Activated CD4-positive, alpha-beta T cell treated with anti-CD3 and anti-CD28 coated beads, Interleukin-2, amount 10 ng/mL, durations not matched to agents 7 days and 5 days (primary cell): ENCODE measurements at regions not wholly inside any gene's neighbourhood (a gene's known extent, or its start where the extent isn't known, plus 50 kb on each side); places are given as distances from the start of the nearest gene placed in this dataset.
"Not testable (repeated sequence)": the region's sequence is repeated elsewhere in the genome, so short reads cannot be mapped to it uniquely, and the experiment has no call there.

Experiments used
- CTCF ChIA-PET: fragments of 350-600 bp; sonication (Branson Sonifier 250); formaldehyde crosslinking; loops from one replicate; lab custom pipeline; 2021; ENCODE audit warnings: antibody characterized with exemption; lab: Charles Lee
- POLR2A ChIA-PET: fragments of 350-600 bp; sonication (Branson Sonifier 250); formaldehyde crosslinking; loops from one replicate; lab custom pipeline; 2021; ENCODE audit warnings: antibody characterized with exemption; lab: Charles Lee
- DNase-seq: peaks from one replicate; pipeline ENCODE4 v3.0.0-alpha.2; 2020
- H3K27ac Mint-ChIP-seq: one replicate; pipeline ENCODE4 v1.8.0; 2021; ENCODE audit warnings: mild to moderate bottlenecking, moderate library complexity, mixed read lengths
- H3K27me3 Mint-ChIP-seq: one replicate; pipeline ENCODE4 v1.8.0; 2021; ENCODE audit warnings: mixed read lengths
- H3K36me3 Mint-ChIP-seq: one replicate; pipeline ENCODE4 v1.8.0; 2021; ENCODE audit warnings: low read depth, mixed read lengths
- H3K4me1 Mint-ChIP-seq: one replicate; pipeline ENCODE4 v1.8.0; 2021; ENCODE audit warnings: mixed read lengths
- H3K4me3 Mint-ChIP-seq: one replicate; pipeline ENCODE4 v1.8.0; 2021; ENCODE audit warnings: mild to moderate bottlenecking, moderate library complexity, mixed read lengths
- H3K9me3 Mint-ChIP-seq: one replicate; pipeline ENCODE4 v1.8.0; 2021; ENCODE audit warnings: mixed read lengths

- H3K9me3 Mint-ChIP-seq: no peaks in the 10 kb centered on the region
- H3K27ac Mint-ChIP-seq: no peak overlapping the region
- H3K27me3 Mint-ChIP-seq: no peaks in the 10 kb centered on the region
- POLR2A ChIA-PET: no interaction called here
- no peak for DNase-seq
- CTCF ChIA-PET: no interaction called here
- no peak overlapping the region for H3K4me3 Mint-ChIP-seq
- H3K36me3 Mint-ChIP-seq: no peaks in the 10 kb centered on the region
- H3K4me1 Mint-ChIP-seq: no peaks in the 10 kb centered on the region
Observed at GRCh38 chr5:119751734-119752094, 122.4 kb downstream of the FAM170A start.

- CTCF ChIA-PET: no interaction called here
Observed at GRCh38 chr5:119752921-119753886, 123.8 kb downstream of the FAM170A start.

GRCh38 chr5:119754825-119755224 lies 125.5 kb downstream of the FAM170A start:
- H3K27ac Mint-ChIP-seq, H3K9me3 Mint-ChIP-seq, H3K4me3 Mint-ChIP-seq, H3K36me3 Mint-ChIP-seq, CTCF ChIA-PET, POLR2A ChIA-PET, H3K27me3 Mint-ChIP-seq, DNase-seq, H3K4me1 Mint-ChIP-seq: not testable (repeated sequence)

More at GRCh38 chr5:119752921-119753886, 123.8 kb downstream of the FAM170A start:
- Mint-ChIP-seq H3K9me3 (no peaks in the 10 kb centered on the region), H3K4me1 (no peaks in the 10 kb centered on the region), H3K36me3 (no peaks in the 10 kb centered on the region), H3K27ac (no peak overlapping the region), H3K27me3 (no peaks in the 10 kb centered on the region), H3K4me3 (no peak overlapping the region)
- DNase-seq: no peak
- POLR2A ChIA-PET: no interaction called here

GRCh38 chr5:119757276-119757675 lies 127.9 kb downstream of the FAM170A start:
- H3K27me3 Mint-ChIP-seq: no peaks in the 10 kb centered on the region
- ChIA-PET POLR2A (no interaction called here), CTCF (no interaction called here)
- no peak overlapping the region for H3K27ac Mint-ChIP-seq
- H3K9me3 Mint-ChIP-seq: no peaks in the 10 kb centered on the region
- no peak for DNase-seq
- no peaks in the 10 kb centered on the region for H3K4me1 Mint-ChIP-seq
- H3K4me3 Mint-ChIP-seq: no peak overlapping the region
- no peaks in the 10 kb centered on the region for H3K36me3 Mint-ChIP-seq

GRCh38 chr5:119769695-119770693 lies 140.6 kb downstream of the FAM170A start:
- POLR2A ChIA-PET, CTCF ChIA-PET, DNase-seq, H3K27ac Mint-ChIP-seq, H3K27me3 Mint-ChIP-seq, H3K4me1 Mint-ChIP-seq, H3K36me3 Mint-ChIP-seq, H3K4me3 Mint-ChIP-seq, H3K9me3 Mint-ChIP-seq: not testable (repeated sequence)

- H3K27me3 Mint-ChIP-seq, H3K36me3 Mint-ChIP-seq, DNase-seq, H3K4me1 Mint-ChIP-seq, CTCF ChIA-PET, H3K9me3 Mint-ChIP-seq, POLR2A ChIA-PET, H3K4me3 Mint-ChIP-seq, H3K27ac Mint-ChIP-seq: not testable (repeated sequence)
Observed at GRCh38 chr5:119780145-119780544, 150.8 kb downstream of the FAM170A start.

- no peaks in the 10 kb centered on the region for H3K9me3 Mint-ChIP-seq
- no peak for DNase-seq
- no peak overlapping the region for H3K4me3 Mint-ChIP-seq
- ChIA-PET CTCF (no interaction called here), POLR2A (no interaction called here)
- no peaks in the 10 kb centered on the region for H3K4me1 Mint-ChIP-seq
- H3K36me3 Mint-ChIP-seq: no peaks in the 10 kb centered on the region
- peaks cover 2% of the 10 kb centered on the region for H3K27me3 Mint-ChIP-seq
- no peak overlapping the region for H3K27ac Mint-ChIP-seq
Observed at GRCh38 chr5:119785057-119785456, 155.7 kb downstream of the FAM170A start.

GRCh38 chr5:119789406-119790117 lies 160.2 kb downstream of the FAM170A start:
- Mint-ChIP-seq H3K4me3 (no peak overlapping the region), H3K9me3 (no peaks in the 10 kb centered on the region), H3K27me3 (peaks cover 2% of the 10 kb centered on the region), H3K36me3 (no peaks in the 10 kb centered on the region), H3K4me1 (no peaks in the 10 kb centered on the region), H3K27ac (no peak overlapping the region)
- DNase-seq: no peak
- POLR2A ChIA-PET: no interaction called here
- CTCF ChIA-PET: no interaction called here

- Mint-ChIP-seq H3K27ac (no peak overlapping the region), H3K4me1 (no peaks in the 10 kb centered on the region), H3K4me3 (no peak overlapping the region), H3K27me3 (peaks cover 2% of the 10 kb centered on the region), H3K36me3 (no peaks in the 10 kb centered on the region), H3K9me3 (no peaks in the 10 kb centered on the region)
- DNase-seq: no peak
- ChIA-PET POLR2A (no interaction called here), CTCF (no interaction called here)
Observed at GRCh38 chr5:119792161-119792799, 162.9 kb downstream of the FAM170A start.

- Mint-ChIP-seq H3K4me1 (no peaks in the 10 kb centered on the region), H3K9me3 (no peaks in the 10 kb centered on the region), H3K36me3 (no peaks in the 10 kb centered on the region), H3K27me3 (no peaks in the 10 kb centered on the region), H3K4me3 (no peak overlapping the region), H3K27ac (no peak overlapping the region)
- ChIA-PET POLR2A (no interaction called here), CTCF (no interaction called here)
- no peak for DNase-seq
Observed at GRCh38 chr5:119795768-119796167, 166.4 kb downstream of the FAM170A start.

GRCh38 chr5:119801570-119801969 lies 172.2 kb downstream of the FAM170A start:
- Mint-ChIP-seq H3K9me3 (peaks cover 2% of the 10 kb centered on the region), H3K36me3 (no peaks in the 10 kb centered on the region), H3K27me3 (no peaks in the 10 kb centered on the region), H3K4me3 (no peak overlapping the region), H3K4me1 (no peaks in the 10 kb centered on the region), H3K27ac (no peak overlapping the region)
- CTCF ChIA-PET: no interaction called here
- POLR2A ChIA-PET: no interaction called here
- no peak for DNase-seq

GRCh38 chr5:119808024-119808423 lies 178.7 kb downstream of the FAM170A start:
- no peak overlapping the region for H3K27ac Mint-ChIP-seq

More at GRCh38 chr5:119808024-119808423, 178.7 kb downstream of the FAM170A start:
- Mint-ChIP-seq H3K4me3 (no peak overlapping the region), H3K27me3 (no peaks in the 10 kb centered on the region), H3K9me3 (peaks cover 12% of the 10 kb centered on the region), H3K4me1 (no peaks in the 10 kb centered on the region), H3K36me3 (no peaks in the 10 kb centered on the region)
- ChIA-PET POLR2A (no interaction called here), CTCF (no interaction called here)
- DNase-seq: no peak
